ENCODE measurements at regions not wholly inside any gene's neighbourhood (a gene's known extent, or its start where the extent isn't known, plus 50 kb on each side); places are given as distances from the start of the nearest gene placed in this dataset.

DNA sequence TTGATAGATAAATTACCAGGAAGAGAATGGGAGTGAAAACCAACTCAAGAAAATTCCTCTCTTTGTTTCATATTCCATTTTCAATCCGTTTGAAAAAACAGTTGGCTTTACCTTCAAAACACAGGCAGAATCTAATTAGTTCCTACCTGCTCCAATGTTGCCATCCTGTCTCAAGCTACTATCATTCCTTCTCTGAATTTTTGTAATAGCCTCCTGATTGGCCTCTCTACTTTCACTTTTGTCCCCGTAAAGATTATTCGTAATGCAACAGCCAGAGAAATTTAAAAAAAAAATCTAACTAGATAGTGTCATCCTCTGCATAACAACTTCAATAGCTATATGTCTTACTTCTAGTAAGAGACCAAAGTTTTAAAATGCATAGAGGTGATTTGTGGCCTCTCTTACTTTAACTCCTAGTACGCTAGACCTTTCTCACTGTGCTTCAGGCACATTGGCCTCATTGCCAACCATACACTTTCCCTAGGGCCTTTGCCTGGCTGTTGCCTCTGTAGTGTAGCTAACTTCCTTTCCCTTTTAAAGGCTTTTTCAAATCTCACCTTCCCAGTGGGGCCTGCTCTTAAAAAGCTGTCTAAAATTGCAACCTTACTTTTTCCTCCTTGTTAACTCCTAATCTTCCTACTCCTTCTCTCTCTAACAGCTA lies 311.3 kb upstream of the GRIN3A start:
- no peaks in the 10 kb centered on the region for H3K9me3 ChIP-seq
- ATAC-seq, result no peak
- no peaks in the 10 kb centered on the region for H3K36me3 ChIP-seq
- no peak overlapping the region for H3K4me3 ChIP-seq
- WGBS, 2 donors (ENCODE audit: low coverage in 1 of 2), result 58 to 68% methylated on average over 3 of the region's 4 CpGs
- no peaks in the 10 kb centered on the region for H3K27me3 ChIP-seq
- no peak for TF ChIP-seq POLR2AphosphoS5 (IDR thresholded peaks at IDR 0.05)
- TF ChIP-seq, protein P1, sequence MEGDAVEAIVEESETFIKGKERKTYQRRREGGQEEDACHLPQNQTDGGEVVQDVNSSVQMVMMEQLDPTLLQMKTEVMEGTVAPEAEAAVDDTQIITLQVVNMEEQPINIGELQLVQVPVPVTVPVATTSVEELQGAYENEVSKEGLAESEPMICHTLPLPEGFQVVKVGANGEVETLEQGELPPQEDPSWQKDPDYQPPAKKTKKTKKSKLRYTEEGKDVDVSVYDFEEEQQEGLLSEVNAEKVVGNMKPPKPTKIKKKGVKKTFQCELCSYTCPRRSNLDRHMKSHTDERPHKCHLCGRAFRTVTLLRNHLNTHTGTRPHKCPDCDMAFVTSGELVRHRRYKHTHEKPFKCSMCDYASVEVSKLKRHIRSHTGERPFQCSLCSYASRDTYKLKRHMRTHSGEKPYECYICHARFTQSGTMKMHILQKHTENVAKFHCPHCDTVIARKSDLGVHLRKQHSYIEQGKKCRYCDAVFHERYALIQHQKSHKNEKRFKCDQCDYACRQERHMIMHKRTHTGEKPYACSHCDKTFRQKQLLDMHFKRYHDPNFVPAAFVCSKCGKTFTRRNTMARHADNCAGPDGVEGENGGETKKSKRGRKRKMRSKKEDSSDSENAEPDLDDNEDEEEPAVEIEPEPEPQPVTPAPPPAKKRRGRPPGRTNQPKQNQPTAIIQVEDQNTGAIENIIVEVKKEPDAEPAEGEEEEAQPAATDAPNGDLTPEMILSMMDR (IDR thresholded peaks at IDR 0.05), result no peak
- TF ChIP-seq EP300 (IDR thresholded peaks at IDR 0.05), result no peak
- H3K4me1 ChIP-seq, result no peaks in the 10 kb centered on the region
- no peak overlapping the region for H3K27ac ChIP-seq

DNA sequence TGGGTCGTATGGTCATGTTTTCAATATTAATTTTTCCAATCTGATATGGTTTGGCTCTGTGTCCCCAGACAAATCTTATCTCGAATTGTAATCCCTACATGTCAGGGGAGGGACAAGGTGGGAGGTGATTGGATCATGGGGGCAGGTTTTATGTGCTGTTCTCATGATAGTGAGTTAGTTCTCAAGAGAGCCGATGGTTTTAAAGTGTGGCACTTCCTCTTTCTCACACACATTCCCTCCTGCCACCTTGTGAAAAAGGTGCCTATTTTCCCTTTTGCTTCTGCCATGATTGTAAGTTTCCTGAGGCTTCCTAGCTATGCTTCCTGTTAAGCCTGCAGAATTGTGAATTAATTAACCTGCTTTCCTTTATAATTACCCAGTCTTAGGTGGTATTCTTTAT lies 309.1 kb upstream of the GRIN3A start:
- Histone ChIP-seq H3K4me3 (no peak overlapping the region), H3K36me3 (no peaks in the 10 kb centered on the region), H3K27ac (no peak overlapping the region), H3K4me1 (no peaks in the 10 kb centered on the region), H3K9me3 (no peaks in the 10 kb centered on the region), H3K27me3 (no peaks in the 10 kb centered on the region)
- TF ChIP-seq EP300 (IDR thresholded peaks at IDR 0.05) (no peak), POLR2A (IDR thresholded peaks at IDR 0.05) (no peak), POLR2AphosphoS5 (IDR thresholded peaks at IDR 0.05) (no peak)
- TF ChIP-seq, protein P1 (IDR thresholded peaks at IDR 0.05), result no peak
- no peak for ATAC-seq
- 68 to 88% methylated on average over 1 to 3 of the region's 3 CpGs for WGBS, 2 donors (ENCODE audit: low coverage in 1 of 2)

DNA sequence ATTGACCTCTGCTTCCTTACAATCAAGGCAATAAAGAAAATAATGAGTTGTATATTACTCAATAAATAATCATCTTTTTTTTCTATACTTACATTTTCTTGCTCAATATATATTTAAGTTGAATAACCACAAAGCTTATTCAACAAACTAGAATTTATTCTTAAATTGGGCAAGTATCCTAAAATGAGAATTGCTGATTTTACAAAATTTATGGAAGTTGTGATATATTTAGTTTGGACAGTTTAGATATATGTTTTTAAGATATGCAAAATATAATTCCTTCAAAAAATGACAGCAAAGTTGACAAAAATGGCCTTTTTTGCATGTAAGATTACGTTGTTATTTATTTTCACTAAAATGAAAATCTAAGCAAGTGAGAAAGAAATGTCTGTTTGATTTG lies 305.7 kb upstream of the GRIN3A start:
- no peaks in the 10 kb centered on the region for H3K27me3 ChIP-seq
- no peaks in the 10 kb centered on the region for H3K4me1 ChIP-seq
- H3K36me3 ChIP-seq, result no peaks in the 10 kb centered on the region
- ATAC-seq, result no peak
- WGBS, 2 donors (ENCODE audit: low coverage in 1 of 2), result 66 to 93% methylated on average over 1 of the region's 1 CpG
- TF ChIP-seq POLR2A (IDR thresholded peaks at IDR 0.05) (no peak), EP300 (IDR thresholded peaks at IDR 0.05) (no peak), POLR2AphosphoS5 (IDR thresholded peaks at IDR 0.05) (no peak)
- TF ChIP-seq, protein P1 (IDR thresholded peaks at IDR 0.05), result no peak
- H3K27ac ChIP-seq, result no peak overlapping the region
- H3K4me3 ChIP-seq, result no peak overlapping the region
- no peaks in the 10 kb centered on the region for H3K9me3 ChIP-seq

DNA sequence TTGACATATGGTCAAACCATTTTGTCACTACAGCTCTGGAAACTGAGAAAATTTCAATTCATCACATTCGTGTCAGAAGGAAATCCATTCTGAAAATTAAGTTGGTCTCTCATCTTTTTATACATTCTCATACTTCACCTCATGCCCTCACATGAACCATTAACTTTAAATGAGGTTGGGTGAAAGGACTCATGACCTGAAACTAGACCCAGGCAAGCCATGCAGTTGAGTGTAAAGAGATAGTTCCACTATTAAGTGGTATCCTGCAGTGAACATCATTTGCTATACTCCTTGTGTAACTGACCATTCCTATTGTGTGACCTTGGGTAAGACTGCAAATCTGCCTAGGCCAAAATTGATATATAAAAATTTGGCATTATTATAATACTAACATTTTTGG lies 299.6 kb upstream of the GRIN3A start:
- Histone ChIP-seq H3K36me3 (no peaks in the 10 kb centered on the region), H3K4me1 (no peaks in the 10 kb centered on the region), H3K27ac (no peak overlapping the region), H3K27me3 (no peaks in the 10 kb centered on the region), H3K9me3 (no peaks in the 10 kb centered on the region), H3K4me3 (no peak overlapping the region)
- 40 to 64% methylated on average over 1 of the region's 1 CpG for WGBS, 2 donors (ENCODE audit: low coverage in 1 of 2)
- TF ChIP-seq EP300 (IDR thresholded peaks at IDR 0.05) (no peak), POLR2AphosphoS5 (IDR thresholded peaks at IDR 0.05) (no peak), POLR2A (IDR thresholded peaks at IDR 0.05) (no peak)
- TF ChIP-seq, protein P1 (IDR thresholded peaks at IDR 0.05), result no peak
- ATAC-seq, result no peak

DNA sequence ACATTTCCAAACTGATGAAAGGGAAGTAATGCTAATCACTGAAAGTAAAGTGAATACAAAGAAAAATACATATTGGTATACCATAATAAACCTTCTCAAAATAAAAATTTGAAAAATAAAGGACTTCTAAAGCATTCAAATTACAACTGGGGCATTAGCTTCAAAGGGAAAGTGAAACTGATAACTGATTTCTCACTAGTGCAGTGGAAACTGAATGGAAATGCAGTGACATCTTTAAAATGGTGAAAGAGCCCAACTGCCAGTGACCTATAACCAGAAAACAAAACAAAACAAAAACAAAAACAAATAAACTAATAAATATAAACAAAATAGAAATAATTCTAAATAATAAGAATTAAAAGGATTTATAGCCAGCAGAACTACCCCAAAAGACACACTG lies 297.5 kb upstream of the GRIN3A start:
- no peaks in the 10 kb centered on the region for H3K36me3 ChIP-seq
- H3K27me3 ChIP-seq, result no peaks in the 10 kb centered on the region
- no peaks in the 10 kb centered on the region for H3K4me1 ChIP-seq
- H3K4me3 ChIP-seq, result no peak overlapping the region
- no peak overlapping the region for H3K27ac ChIP-seq
- ATAC-seq, result no peak
- H3K9me3 ChIP-seq, result no peaks in the 10 kb centered on the region
- TF ChIP-seq POLR2A (IDR thresholded peaks at IDR 0.05) (no peak), POLR2AphosphoS5 (IDR thresholded peaks at IDR 0.05) (no peak), EP300 (IDR thresholded peaks at IDR 0.05) (no peak)
- TF ChIP-seq, protein P1 (IDR thresholded peaks at IDR 0.05), result no peak
